GM19043 (cell line): ENCODE measurements at regions not wholly inside any gene's neighbourhood (a gene's known extent, or its start where the extent isn't known, plus 50 kb on each side); places are given as distances from the start of the nearest gene placed in this dataset.
A peak's percentile ranks its signal among the peaks of the same experiment; 100 is the strongest.

Experiments
- ATAC-seq: cut with Tn5 transposase; IDR thresholded peaks from one replicate; pipeline ENCODE4 v1.9.1; 2021; ENCODE audit warnings: low read depth; ENCODE audit not compliant: unreplicated experiment

- no peak for ATAC-seq
Observed at GRCh38 chr4:138086611-138087041, 155.5 kb downstream of the SLC7A11 start.

GRCh38 chr4:138085736-138086305, 156.3 kb downstream of the SLC7A11 start:
- ATAC-seq = no peak

DNA sequence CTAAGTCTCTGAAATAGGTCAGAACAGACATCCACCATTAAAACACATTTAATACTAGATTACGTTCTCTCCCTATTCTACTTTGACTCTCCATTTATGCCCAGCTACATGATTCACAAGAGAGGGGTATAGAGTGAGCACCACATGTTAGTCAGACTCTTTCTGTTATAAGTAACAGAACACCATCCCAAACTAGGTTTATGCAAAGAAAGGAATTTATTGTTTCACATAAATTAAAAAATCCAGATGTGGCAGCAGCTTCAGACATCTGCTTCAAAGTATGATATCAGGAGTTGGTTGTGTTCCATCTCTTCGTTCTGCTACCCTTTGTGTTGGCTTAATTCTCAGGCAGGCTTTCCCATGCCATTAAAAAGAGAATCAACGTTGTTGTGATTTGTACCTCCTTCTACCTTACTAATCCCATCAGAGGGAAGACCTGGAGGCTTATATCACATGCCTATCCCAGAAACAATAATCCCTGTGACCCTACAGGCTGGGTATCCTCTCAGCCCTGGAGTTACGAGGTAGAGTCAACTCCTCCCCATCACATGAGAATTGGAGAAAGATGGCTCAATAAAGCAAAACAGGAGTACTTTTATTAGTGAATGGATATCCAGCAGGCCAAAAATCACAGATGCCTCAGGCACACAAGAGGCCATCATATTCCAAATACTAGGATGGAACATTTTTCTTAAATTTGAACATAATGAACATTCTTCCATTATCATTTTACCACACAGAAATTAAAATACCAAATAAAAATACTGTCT, 163.2 kb downstream of the SLC7A11 start:
- ATAC-seq = no peak

DNA sequence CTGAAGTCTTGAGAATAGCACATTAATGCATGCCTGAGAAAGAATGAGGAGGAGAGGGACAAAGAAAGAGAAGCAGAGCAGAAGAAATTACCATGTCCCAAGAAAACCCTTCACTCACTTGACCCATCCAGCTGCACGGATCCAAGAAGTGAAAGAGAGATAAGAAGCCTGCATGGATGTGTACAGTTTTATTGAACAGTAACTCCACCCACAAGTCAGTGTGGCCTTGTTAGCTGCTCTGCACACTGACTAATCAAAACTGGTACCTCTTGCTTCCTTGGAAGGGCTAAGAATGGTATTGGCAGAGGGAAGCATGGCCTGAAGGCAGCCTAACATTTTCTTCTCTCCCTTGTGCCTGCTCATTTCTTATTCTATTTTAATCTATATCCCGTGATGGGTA, 163.9 kb downstream of the SLC7A11 start:
- no peak for ATAC-seq

- ATAC-seq = no peak
Observed at GRCh38 chr4:138076561-138076960, 165.6 kb downstream of the SLC7A11 start.

DNA sequence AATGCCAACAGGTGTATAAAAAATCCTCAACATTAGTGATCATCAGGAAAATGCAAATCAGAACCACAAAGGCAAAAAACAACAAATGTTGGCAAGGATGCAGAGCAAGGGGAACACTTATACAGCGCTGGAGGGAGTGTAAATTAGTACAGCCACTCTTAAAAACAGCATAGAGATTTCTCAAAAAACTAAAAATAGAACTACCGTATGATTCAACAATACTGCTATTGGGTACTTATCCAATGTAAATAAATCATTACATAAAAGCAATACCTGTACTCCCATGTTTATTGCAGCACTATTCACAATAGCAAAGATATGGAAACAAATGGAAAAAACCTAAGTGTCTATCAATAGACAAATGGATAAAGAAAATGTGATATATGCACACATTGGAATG, 171.3 kb downstream of the SLC7A11 start:
- ATAC-seq = no peak

GRCh38 chr4:138063581-138063980, 178.6 kb downstream of the SLC7A11 start:
- ATAC-seq = no peak

GRCh38 chr4:138062929-138063328, 179.2 kb downstream of the SLC7A11 start:
- no peak for ATAC-seq

DNA sequence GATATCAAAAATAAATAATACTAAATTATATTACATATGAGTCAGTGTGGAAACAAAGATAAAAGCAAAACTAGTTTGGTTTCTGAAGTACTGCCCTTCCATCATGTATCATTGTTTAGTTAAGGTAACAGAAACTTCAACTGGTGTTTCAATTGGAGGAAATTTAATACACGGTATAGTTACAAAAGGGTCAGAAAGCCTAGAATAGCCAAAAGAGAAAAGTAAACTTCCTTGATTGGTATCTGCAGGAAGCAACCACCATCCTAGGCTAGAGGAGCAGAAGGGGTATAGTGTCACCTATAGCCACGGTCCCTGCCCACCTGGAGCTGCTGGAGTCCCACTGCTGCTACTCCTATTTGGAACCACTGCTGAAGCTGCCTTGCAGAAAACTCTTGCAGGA, 185.6 kb downstream of the SLC7A11 start:
- no peak for ATAC-seq

DNA sequence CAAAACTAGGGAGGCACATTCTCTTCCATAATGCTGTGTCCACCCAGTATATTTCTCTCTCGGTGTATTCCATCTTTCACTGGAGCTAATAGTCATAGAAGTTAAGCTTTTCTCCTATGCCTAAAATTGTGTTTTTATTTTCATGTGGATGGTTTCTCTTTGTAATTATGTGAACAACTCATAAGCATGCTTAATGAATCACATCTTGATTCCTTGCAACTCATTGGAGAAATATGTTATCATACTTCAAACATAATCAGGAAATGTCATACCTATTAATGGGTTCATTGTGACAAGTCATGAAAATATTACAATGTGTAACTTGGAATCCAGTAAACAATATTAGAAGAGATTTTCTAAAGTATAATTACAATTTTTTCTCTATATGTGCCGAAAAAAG, 186.3 kb downstream of the SLC7A11 start:
- no peak for ATAC-seq

- no peak for ATAC-seq
Observed at GRCh38 chr4:138053641-138054301, 188.4 kb downstream of the SLC7A11 start.

- ATAC-seq = no peak
Observed at GRCh38 chr4:138052806-138053632, 189.1 kb downstream of the SLC7A11 start.

DNA sequence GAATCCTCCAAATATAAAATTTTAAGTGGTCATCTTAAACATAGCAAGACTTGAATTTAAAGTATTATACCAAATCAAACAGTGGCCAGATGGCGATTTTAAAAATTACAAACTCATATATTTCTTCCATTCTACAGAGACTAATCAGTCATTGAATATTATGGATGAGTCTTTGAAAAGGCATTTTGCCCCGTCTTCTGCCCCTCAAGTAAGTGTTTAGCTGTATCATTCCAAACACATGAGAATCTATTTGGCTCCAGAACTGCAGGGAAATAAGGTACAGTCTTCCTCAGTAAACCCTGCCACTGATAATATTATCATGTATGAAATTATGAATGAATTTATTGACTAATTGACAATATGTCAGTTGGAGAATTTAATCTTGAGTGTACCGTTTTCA, 191.0 kb downstream of the SLC7A11 start:
- no peak for ATAC-seq

- ATAC-seq = no peak
Observed at GRCh38 chr4:138050601-138051000, 191.5 kb downstream of the SLC7A11 start.

GRCh38 chr4:138049355-138049754, 192.8 kb downstream of the SLC7A11 start:
- no peak for ATAC-seq

DNA sequence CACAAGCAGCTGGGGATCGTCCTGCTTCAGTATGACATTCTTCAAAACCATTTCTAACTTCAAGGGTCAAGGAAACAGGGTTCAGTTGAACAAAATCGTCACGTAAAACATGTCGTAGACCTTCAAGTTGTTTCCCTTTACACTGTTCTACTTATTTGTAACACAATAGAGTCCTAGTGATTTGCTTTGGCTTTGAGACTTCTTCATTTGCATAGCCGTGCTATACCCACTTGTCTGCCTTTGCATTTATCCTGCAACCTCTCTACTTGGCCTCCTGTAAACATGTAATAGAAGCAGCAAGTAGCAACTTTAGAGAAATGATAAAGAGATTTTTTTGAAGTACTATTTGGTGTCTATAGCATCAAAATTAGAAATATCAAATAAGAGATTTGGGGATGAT, 194.9 kb downstream of the SLC7A11 start:
- ATAC-seq = no peak

GRCh38 chr4:138045036-138045435, 197.1 kb downstream of the SLC7A11 start:
- no peak for ATAC-seq

DNA sequence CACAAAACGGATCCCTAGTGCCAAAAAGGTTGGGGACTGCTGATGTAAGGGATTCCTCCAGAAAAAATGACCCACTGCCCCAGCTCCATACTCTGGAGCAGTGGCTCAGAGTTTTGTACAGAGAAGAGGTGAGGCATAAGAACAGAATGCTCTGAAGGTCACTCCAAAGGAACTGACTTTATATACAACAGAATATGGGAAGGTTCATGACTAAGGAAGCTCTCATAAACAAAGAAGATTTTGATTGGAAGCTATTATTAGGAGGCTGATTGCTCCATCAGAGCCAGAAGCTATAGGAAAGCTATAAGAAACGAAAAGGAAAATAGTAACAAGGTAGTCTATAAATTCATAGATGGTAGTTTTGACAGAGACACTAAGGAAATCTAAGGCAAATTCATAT, 203.1 kb downstream of the SLC7A11 start:
- no peak for ATAC-seq

- no peak for ATAC-seq
Observed at GRCh38 chr4:138037696-138038095, 204.5 kb downstream of the SLC7A11 start.

DNA sequence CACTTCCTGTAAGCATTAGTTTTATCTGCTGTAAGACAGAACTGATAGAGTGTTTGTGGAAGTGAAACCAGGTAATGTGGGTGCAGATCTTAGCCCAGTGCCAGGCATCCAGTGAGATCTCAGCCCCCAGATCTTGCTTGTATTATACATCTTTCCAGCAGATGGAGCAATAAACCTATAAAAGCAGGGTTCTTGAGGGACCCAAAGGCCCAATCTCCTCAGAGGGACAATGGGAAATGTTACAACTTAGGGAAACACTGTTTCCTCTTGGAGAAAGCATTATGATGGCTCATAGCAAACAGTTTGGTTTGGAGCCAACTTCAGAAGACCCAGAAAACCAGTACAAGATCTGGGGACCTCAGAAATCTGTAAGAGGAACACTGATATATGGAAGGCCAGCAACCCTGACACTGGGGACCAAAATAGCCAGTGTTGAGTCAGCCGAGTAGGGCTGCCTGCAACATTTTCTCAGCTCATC, 206.3 kb downstream of the SLC7A11 start:
- peak; percentile 100 for ATAC-seq

DNA sequence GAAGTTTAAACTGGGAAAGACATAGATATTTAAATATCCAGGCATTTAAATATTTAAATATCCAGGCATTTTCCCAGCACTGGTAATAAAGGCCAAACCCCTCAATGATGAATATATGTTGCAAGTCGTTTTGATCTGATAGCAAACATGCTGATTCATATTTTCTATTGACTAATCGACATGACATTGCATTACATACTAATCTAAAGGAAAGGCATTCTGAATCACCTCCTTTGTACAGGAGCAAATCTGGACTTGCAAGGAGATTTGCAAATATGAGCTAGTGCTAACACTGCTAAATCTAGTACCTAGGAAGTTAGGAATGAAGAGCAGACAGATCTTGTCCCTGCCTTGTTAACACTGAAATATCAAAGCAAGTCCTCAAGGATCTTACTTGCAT, 207.3 kb downstream of the SLC7A11 start:
- ATAC-seq = no peak
